ENCODE measurements at regions not wholly inside any gene's neighbourhood (a gene's known extent, or its start where the extent isn't known, plus 50 kb on each side); places are given as distances from the start of the nearest gene placed in this dataset.

DNA sequence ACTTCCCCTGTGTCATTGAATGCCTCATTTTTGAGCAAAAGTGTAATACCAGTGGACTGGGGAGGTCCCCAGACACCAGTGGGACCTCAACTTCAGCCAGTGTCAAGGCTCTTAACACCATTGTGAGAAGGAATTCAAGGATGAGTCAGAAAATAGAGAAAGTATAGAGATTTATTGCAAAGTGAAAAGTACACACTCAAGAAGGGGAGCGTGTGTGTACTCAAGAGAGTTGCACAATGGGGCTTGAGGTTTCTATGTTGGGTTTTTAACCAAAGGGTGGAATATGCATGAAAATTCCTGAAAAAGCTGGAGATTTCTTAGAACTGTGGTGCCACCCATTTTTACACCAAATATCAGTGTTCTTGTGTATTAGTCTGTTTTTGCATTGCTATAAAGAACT lies 81.9 kb downstream of the ADCYAP1 start:
- TF ChIP-seq YY1 (IDR thresholded peaks at IDR 0.05; ENCODE audit: insufficient read depth, insufficient read length) (no peak), SUZ12 (IDR thresholded peaks at IDR 0.05; ENCODE audit: extremely low read depth, insufficient read depth, insufficient read length) (no peak)

Data from NT2/D1 (cell line).